HG02938 (cell line): ENCODE measurements at regions not wholly inside any gene's neighbourhood (a gene's known extent, or its start where the extent isn't known, plus 50 kb on each side); places are given as distances from the start of the nearest gene placed in this dataset.

Experiments
- ATAC-seq: cut with Tn5 transposase; IDR thresholded peaks from one replicate; pipeline ENCODE4 v1.9.1; 2021; ENCODE audit warnings: mild to moderate bottlenecking, moderate library complexity; ENCODE audit not compliant: unreplicated experiment

GRCh38 chr13:85314686-85315085, 484.5 kb downstream of the SLITRK6 start:
- ATAC-seq: no peak

GRCh38 chr13:85313761-85314503, 485.3 kb downstream of the SLITRK6 start:
- no peak for ATAC-seq

GRCh38 chr13:85312071-85312470, 487.1 kb downstream of the SLITRK6 start:
- no peak for ATAC-seq

- ATAC-seq: no peak
Observed at GRCh38 chr13:85303630-85304029, 495.6 kb downstream of the SLITRK6 start.

- no peak for ATAC-seq
Observed at GRCh38 chr13:85298387-85298924, 500.8 kb downstream of the SLITRK6 start.

GRCh38 chr13:85288698-85289097, 510.5 kb downstream of the SLITRK6 start:
- no peak for ATAC-seq

- no peak for ATAC-seq
Observed at GRCh38 chr13:85287528-85287927, 511.7 kb downstream of the SLITRK6 start.

- no peak for ATAC-seq
Observed at GRCh38 chr13:85286081-85286480, 513.1 kb downstream of the SLITRK6 start.

- no peak for ATAC-seq
Observed at GRCh38 chr13:85284349-85284748, 514.9 kb downstream of the SLITRK6 start.

GRCh38 chr13:85283408-85283807, 515.8 kb downstream of the SLITRK6 start:
- ATAC-seq: no peak

- ATAC-seq: no peak
Observed at GRCh38 chr13:85282876-85283275, 516.3 kb downstream of the SLITRK6 start.

- ATAC-seq: no peak
Observed at GRCh38 chr13:85278851-85279250, 520.4 kb downstream of the SLITRK6 start.

GRCh38 chr13:85277748-85278147, 521.5 kb downstream of the SLITRK6 start:
- ATAC-seq: no peak

GRCh38 chr13:85266771-85267170, 532.4 kb downstream of the SLITRK6 start:
- ATAC-seq: no peak

- no peak for ATAC-seq
Observed at GRCh38 chr13:85266331-85266730, 532.9 kb downstream of the SLITRK6 start.

GRCh38 chr13:85265296-85265695, 533.9 kb downstream of the SLITRK6 start:
- no peak for ATAC-seq

- ATAC-seq: no peak
Observed at GRCh38 chr13:85262499-85262898, 536.7 kb downstream of the SLITRK6 start.

- ATAC-seq: no peak
Observed at GRCh38 chr13:85261757-85262346, 537.4 kb downstream of the SLITRK6 start.

GRCh38 chr13:85260896-85261295, 538.3 kb downstream of the SLITRK6 start:
- no peak for ATAC-seq

GRCh38 chr13:85255978-85256377, 543.2 kb downstream of the SLITRK6 start:
- no peak for ATAC-seq

GRCh38 chr13:85254641-85255040, 544.6 kb downstream of the SLITRK6 start:
- ATAC-seq: no peak

- no peak for ATAC-seq
Observed at GRCh38 chr13:85249151-85249550, 550.1 kb downstream of the SLITRK6 start.
